Urothelium cell line (cell line): ENCODE measurements at regions not wholly inside any gene's neighbourhood (a gene's known extent, or its start where the extent isn't known, plus 50 kb on each side); places are given as distances from the start of the nearest gene placed in this dataset.

ENCODE experiments used
- DNase-seq: peaks from one replicate; pipeline ENCODE4 v3.0.0; 2011; ENCODE audit warnings: low spot score, mixed read lengths
- FAIRE-seq: peaks from 2 replicates; lab custom pipeline; 2011; peaks lifted over from hg19 to GRCh38; lab: Jason Lieb, UNC

GRCh38 chr7:25850216-25850615, 301.8 kb upstream of the NFE2L3 start:
- DNase-seq (no peak), FAIRE-seq (no peak)

- FAIRE-seq (no peak), DNase-seq (no peak)
These were observed 301.3 kb upstream of the NFE2L3 start for GRCh38 chr7:25850735-25851134.

- peak; percentile 78 for DNase-seq
- no peak for FAIRE-seq
These were observed 300.4 kb upstream of the NFE2L3 start for GRCh38 chr7:25851332-25852210.

- DNase-seq = no peak
- FAIRE-seq = no peak
These were observed 299.6 kb upstream of the NFE2L3 start for GRCh38 chr7:25852211-25852938.

GRCh38 chr7:25852939-25853271, 299.1 kb upstream of the NFE2L3 start:
- no peak for FAIRE-seq

GRCh38 chr7:25853314-25853713, 298.7 kb upstream of the NFE2L3 start:
- FAIRE-seq (no peak), DNase-seq (no peak)

More at GRCh38 chr7:25852939-25853271, 299.1 kb upstream of the NFE2L3 start:
- no peak for DNase-seq

- FAIRE-seq = no peak
These were observed 297.9 kb upstream of the NFE2L3 start for GRCh38 chr7:25854059-25854458.

GRCh38 chr7:25854608-25855497, 297.1 kb upstream of the NFE2L3 start:
- peak; percentile 92 for DNase-seq

More at GRCh38 chr7:25854059-25854458, 297.9 kb upstream of the NFE2L3 start:
- DNase-seq = no peak

GRCh38 chr7:25855854-25856782, 295.9 kb upstream of the NFE2L3 start:
- DNase-seq (no peak), FAIRE-seq (peak; percentile 32)

More at GRCh38 chr7:25854608-25855497, 297.1 kb upstream of the NFE2L3 start:
- FAIRE-seq = peak; percentile 70

GRCh38 chr7:25857376-25858067, 294.5 kb upstream of the NFE2L3 start:
- DNase-seq = no peak
- FAIRE-seq = no peak

GRCh38 chr7:25858200-25858524, 293.8 kb upstream of the NFE2L3 start:
- FAIRE-seq = no peak
- no peak for DNase-seq

GRCh38 chr7:25858525-25859411, 293.2 kb upstream of the NFE2L3 start:
- FAIRE-seq (no peak), DNase-seq (no peak)

GRCh38 chr7:25859412-25860274, 292.4 kb upstream of the NFE2L3 start:
- no peak for DNase-seq
- FAIRE-seq = no peak

GRCh38 chr7:25860275-25861163, 291.5 kb upstream of the NFE2L3 start:
- DNase-seq (no peak), FAIRE-seq (no peak)

GRCh38 chr7:25861164-25861496, 290.9 kb upstream of the NFE2L3 start:
- DNase-seq (no peak), FAIRE-seq (no peak)

- DNase-seq (no peak), FAIRE-seq (no peak)
These were observed 290.3 kb upstream of the NFE2L3 start for GRCh38 chr7:25861601-25862260.
